OCI-M1 (cell line): ENCODE measurements at regions not wholly inside any gene's neighbourhood (a gene's known extent, or its start where the extent isn't known, plus 50 kb on each side); places are given as distances from the start of the nearest gene placed in this dataset.

Experiments used
- DNase-seq: peaks from one replicate; lab custom pipeline; 2025; lab: John Stamatoyannopoulos, UW

GRCh38 chr9:90538566-90538965 lies 104.1 kb downstream of the DIRAS2 start:
- DNase-seq: no peak

- no peak for DNase-seq
These were observed 103.3 kb downstream of the DIRAS2 start for GRCh38 chr9:90539286-90539685.

GRCh38 chr9:90540734-90541133 lies 101.9 kb downstream of the DIRAS2 start:
- no peak for DNase-seq

GRCh38 chr9:90544488-90544887 lies 98.1 kb downstream of the DIRAS2 start:
- no peak for DNase-seq

GRCh38 chr9:90546200-90546599 lies 96.4 kb downstream of the DIRAS2 start:
- DNase-seq: peak; percentile 4

- no peak for DNase-seq
These were observed 94.7 kb downstream of the DIRAS2 start for GRCh38 chr9:90547896-90548295.

GRCh38 chr9:90552317-90552716 lies 90.3 kb downstream of the DIRAS2 start:
- no peak for DNase-seq

GRCh38 chr9:90555351-90556057 lies 87.1 kb downstream of the DIRAS2 start:
- no peak for DNase-seq

GRCh38 chr9:90556897-90557675 lies 85.5 kb downstream of the DIRAS2 start:
- DNase-seq: no peak

GRCh38 chr9:90559075-90560073 lies 83.2 kb downstream of the DIRAS2 start:
- DNase-seq: no peak
